GM12878 (cell line): ENCODE measurements at regions not wholly inside any gene's neighbourhood (a gene's known extent, or its start where the extent isn't known, plus 50 kb on each side); places are given as distances from the start of the nearest gene placed in this dataset.
A peak's percentile ranks its signal among the peaks of the same experiment; 100 is the strongest.
"Not testable (repeated sequence)": the region's sequence is repeated elsewhere in the genome, so short reads cannot be mapped to it uniquely, and the experiment has no call there.

Experiments
- ATAC-seq: fragments of 200-7000 bp; cut with Tn5 transposase; 3 replicates; pipeline ENCODE4 v1.9.1; 2020; ENCODE audit warnings: mild to moderate bottlenecking, moderate library complexity
- BruUV-seq: library from RNA; stranded (reverse); fragments of 400-500 nt; replicated peaks from 2 replicates; lab custom pipeline; 2021; lab: Mats Ljungman, UMichigan
- CTCF ChIA-PET: fragments of 300-600 bp; sonication (Branson Sonifier 250); formaldehyde crosslinking; extraction: SDS; loops from one replicate; lab custom pipeline; 2021; ENCODE audit warnings: inconsistent platforms; lab: Yijun Ruan, JAX
- POLR2A ChIA-PET: fragments of 350-600 bp; formaldehyde crosslinking; extraction: SDS; loops from one replicate; lab custom pipeline; 2021; ENCODE audit warnings: inconsistent platforms; lab: Charles Lee
- RAD21 ChIA-PET: fragments of 300-600 bp; sonication (Branson Sonifier 250); formaldehyde crosslinking; loops from one replicate; lab custom pipeline; 2023; ENCODE audit warnings: antibody characterized with exemption; ENCODE audit not compliant: unreplicated experiment; lab: Charles Lee
- SMC1A ChIA-PET: fragments of 300-600 bp; sonication (Branson Sonifier 250); formaldehyde crosslinking; loops from one replicate; lab custom pipeline; 2023; ENCODE audit not compliant: unreplicated experiment, uncharacterized antibody; lab: Charles Lee
- DNase-seq: peaks from one replicate; pipeline ENCODE4 v3.0.0-alpha.2; 2011; ENCODE audit warnings: low read depth, low spot score
- FAIRE-seq: peaks from 3 replicates; lab custom pipeline; 2011; peaks lifted over from hg19 to GRCh38; lab: Jason Lieb, UNC
- H2AFZ ChIP-seq: 2 replicates; pipeline ENCODE4 v1.6.0; 2011; ENCODE audit warnings: low read depth, low read length, control low read depth; ENCODE audit not compliant: control insufficient read depth
- H3K27ac ChIP-seq: 2 replicates; pipeline ENCODE4 v1.5.1; 2011; ENCODE audit warnings: control low read depth; ENCODE audit not compliant: control insufficient read depth, insufficient read depth
- H3K27me3 ChIP-seq, 2 experiments: replicated peaks in 1 of 2; 2 replicates each; pipeline versions ENCODE4 v1.6.0 to v1.6.1; 2011; ENCODE audit warnings: low read length in 1 of 2; ENCODE audit not compliant: control insufficient read depth in 2 of 2, insufficient read depth in 2 of 2
- H3K36me3 ChIP-seq, 2 experiments: 2 replicates each; pipeline ENCODE4 v1.5.1; 2011; ENCODE audit warnings: low read length in 1 of 2; ENCODE audit not compliant: control insufficient read depth in 2 of 2, insufficient read depth in 2 of 2
- H3K4me1 ChIP-seq: 2 replicates; pipeline ENCODE4 v1.6.1; 2011; ENCODE audit warnings: mild to moderate bottlenecking, low read length, moderate library complexity, mixed read lengths; ENCODE audit not compliant: control insufficient read depth, insufficient read depth
- H3K4me2 ChIP-seq: 2 replicates; pipeline ENCODE4 v1.6.0; 2011; ENCODE audit warnings: control low read depth; ENCODE audit not compliant: control insufficient read depth, insufficient read depth
- H3K4me3 ChIP-seq: fragments of 200-600 bp; sonication (generic); 2 replicates; pipeline ENCODE4 v1.5.1; 2016
- H3K79me2 ChIP-seq: 2 replicates; pipeline ENCODE4 v1.6.0; 2011; ENCODE audit warnings: low read length; ENCODE audit not compliant: control insufficient read depth, insufficient read depth
- H3K9ac ChIP-seq: 2 replicates; pipeline ENCODE4 v1.8.0; 2011; ENCODE audit warnings: low read length, control low read depth, mixed read lengths; ENCODE audit not compliant: control insufficient read depth, insufficient read depth
- H3K9me3 ChIP-seq: replicated peaks from 3 replicates; pipeline ENCODE4 v1.5.1; 2011; ENCODE audit warnings: mild to moderate bottlenecking, low read length; ENCODE audit not compliant: control insufficient read depth, insufficient read depth
- H4K20me1 ChIP-seq: 2 replicates; pipeline ENCODE4 v1.6.0; 2011; ENCODE audit not compliant: control insufficient read depth, insufficient read depth
- CHD4 ChIP-seq: fragments of 200-600 bp; sonication (generic); IDR thresholded peaks from 2 replicates; pipeline ENCODE4 v1.6.1; 2016; ENCODE audit warnings: mild to moderate bottlenecking
- MYC ChIP-seq: IDR thresholded peaks from 2 replicates; pipeline ENCODE4 v1.6.1; 2011; ENCODE audit warnings: mild to moderate bottlenecking, low read length, moderate library complexity, inconsistent platforms; ENCODE audit not compliant: insufficient read depth, insufficient replicate concordance, insufficient read length, severe bottlenecking
- POU2F2 ChIP-seq: IDR thresholded peaks from 3 replicates; pipeline ENCODE4 v1.6.1; 2011; ENCODE audit warnings: low read depth, mild to moderate bottlenecking, low read length, borderline replicate concordance
- SPI1 ChIP-seq: IDR thresholded peaks from 2 replicates; pipeline ENCODE4 v1.6.1; 2011; ENCODE audit warnings: low read depth, mild to moderate bottlenecking, low read length, moderate library complexity, borderline replicate concordance; ENCODE audit not compliant: insufficient read depth
- WGBS: methylation state at CpG from one replicate; pipeline ENCODE4 v1.1.6; 2016; ENCODE audit warnings: low lambda C conversion rate; ENCODE audit not compliant: insufficient replicate concordance, insufficient coverage; ENCODE audit errors: missing lambda C conversion rate; 5-methylcytosine and 5-hydroxymethylcytosine counted together
- in situ Hi-C: fragments of 300-500 bp; cut with MboI; formaldehyde crosslinking; loops from 9 replicates; pipeline ENCODE4 v1.14.3; 2018; ENCODE audit warnings: mixed read lengths
- intact Hi-C: fragments of 100-400 bp; cut with micrococcal nuclease; formaldehyde crosslinking; loops from one replicate; pipeline ENCODE4 v1.14.2; 2022; ENCODE audit not compliant: unreplicated experiment

GRCh38 chr9:124174433-124174832 is 83.3 kb upstream of the NEK6 start:
- no peaks in the 10 kb centered on the region; a peak in 1 of 4 replicates for H3K27me3 ChIP-seq
- no peaks in the 10 kb centered on the region for H3K36me3 ChIP-seq
- DNase-seq (peak; percentile 25), ATAC-seq (peak; percentile 44), FAIRE-seq (no peak)
- peak overlapping the region; percentile 79 for H3K4me2 ChIP-seq
- peak overlapping the region; percentile 50 for H3K27ac ChIP-seq
- in situ Hi-C loops (no loop called here), intact Hi-C loops (loop anchor here (2.0 kb wide), 1 partner anchor 22 kb away; no protein-coding TSS in a partner anchor)
- H3K4me1 ChIP-seq: peaks cover 10% of the 10 kb centered on the region
- H2AFZ ChIP-seq: peak overlapping the region; percentile 25
- no peaks in the 10 kb centered on the region for H3K79me2 ChIP-seq
- WGBS: 1% methylated on average over 5 of the region's 5 CpGs
- H3K9me3 ChIP-seq: no peaks in the 10 kb centered on the region; the same call in 1 of the 3 replicates
- ChIA-PET CTCF (interaction anchor here (1.0 to 1.8 kb wide), 2 partner anchors 10 to 48 kb away, joined by 4 to 6 read pairs; no protein-coding TSS in a partner anchor), SMC1A (interaction anchor here (0.7 to 2.7 kb wide), 6 partner anchors 14 to 38 kb away, joined by 3 to 11 read pairs (median 4); no protein-coding TSS in a partner anchor), POLR2A (interaction anchor here (0.6 to 1.5 kb wide), 3 partner anchors 10 to 155 kb away, joined by 3 to 5 read pairs (median 5); no protein-coding TSS in a partner anchor), RAD21 (interaction anchor here (0.9 to 3.1 kb wide), 3 partner anchors 23 to 48 kb away, joined by 3 to 11 read pairs (median 3); no protein-coding TSS in a partner anchor)
- no peak overlapping the region for H3K9ac ChIP-seq
- peak overlapping the region; percentile 31; the same call in 1 of the 2 replicates for H3K4me3 ChIP-seq
- BruUV-seq: no TSS peak
- TF ChIP-seq MYC: no peak
- TF ChIP-seq SPI1: peak; percentile 38; the same call in 1 of the 2 replicates
- no peak for TF ChIP-seq CHD4
- peak; percentile 64; the same call in 1 of the 3 replicates for TF ChIP-seq POU2F2
- no peaks in the 10 kb centered on the region for H4K20me1 ChIP-seq

GRCh38 chr9:124177522-124177921 is 80.2 kb upstream of the NEK6 start:
- intact Hi-C loops, POLR2A ChIA-PET, H3K79me2 ChIP-seq, H3K4me2 ChIP-seq, H3K9me3 ChIP-seq, H3K27ac ChIP-seq, RAD21 ChIA-PET, SMC1A ChIA-PET, FAIRE-seq, H3K9ac ChIP-seq, ATAC-seq, H3K27me3 ChIP-seq, H4K20me1 ChIP-seq, H2AFZ ChIP-seq, DNase-seq, H3K36me3 ChIP-seq, H3K4me3 ChIP-seq, in situ Hi-C loops, BruUV-seq, CTCF ChIA-PET, H3K4me1 ChIP-seq: not testable (repeated sequence)
- WGBS: 98% methylated on average over 7 of the region's 7 CpGs
